H1 (cell line): ENCODE measurements at regions not wholly inside any gene's neighbourhood (a gene's known extent, or its start where the extent isn't known, plus 50 kb on each side); places are given as distances from the start of the nearest gene placed in this dataset.

Experiments used
- BACH1 ChIP-seq: IDR thresholded peaks from 2 replicates; pipeline ENCODE4 v1.6.1; 2012; ENCODE audit warnings: low read length, improper control_type of control experiment
- CHD7 ChIP-seq: fragments of 300-600 bp; sonication (generic); IDR thresholded peaks from 2 replicates; pipeline ENCODE4 v1.7.1; 2012; ENCODE audit warnings: low read length, moderate library complexity, mild to moderate bottlenecking, inconsistent platforms; ENCODE audit not compliant: insufficient replicate concordance
- EZH2 ChIP-seq: fragments of 200-600 bp; sonication (generic); IDR thresholded peaks from 2 replicates; pipeline ENCODE4 v1.7.1; 2012; ENCODE audit warnings: low read depth, mild to moderate bottlenecking, moderate library complexity, low read length, inconsistent platforms; ENCODE audit not compliant: severe bottlenecking
- GTF2F1 ChIP-seq: IDR thresholded peaks from 2 replicates; pipeline ENCODE4 v1.6.1; 2012; ENCODE audit warnings: low read depth, low read length, improper control_type of control experiment, borderline replicate concordance
- HDAC2 ChIP-seq, 2 experiments: fragments of 300-600 bp in 1 of 2; sonication (generic) in 1 of 2; IDR thresholded peaks; 2 replicates each; pipeline ENCODE4 v1.6.1; 2011 to 2012; ENCODE audit warnings: low read depth in 2 of 2, low read length in 2 of 2, mild to moderate bottlenecking in 2 of 2, moderate library complexity in 2 of 2, borderline replicate concordance in 1 of 2, inconsistent platforms in 1 of 2
- JUN ChIP-seq: IDR thresholded peaks from 2 replicates; pipeline ENCODE4 v1.6.1; 2011; ENCODE audit warnings: low read depth, mild to moderate bottlenecking, improper control_type of control experiment, low read length
- NRF1 ChIP-seq: IDR thresholded peaks from 2 replicates; pipeline ENCODE4 v1.6.1; 2011; ENCODE audit warnings: mild to moderate bottlenecking, low read depth, low read length, improper control_type of control experiment
- TEAD4 ChIP-seq: IDR thresholded peaks from 2 replicates; pipeline ENCODE4 v1.6.1; 2012; ENCODE audit warnings: low read depth, low read length, inconsistent platforms, mixed read lengths
- TF ChIP-seq, protein P1 (sequence below): IDR thresholded peaks from 2 replicates; pipeline ENCODE4 v1.6.1; 2012; ENCODE audit warnings: inconsistent platforms

DNA sequence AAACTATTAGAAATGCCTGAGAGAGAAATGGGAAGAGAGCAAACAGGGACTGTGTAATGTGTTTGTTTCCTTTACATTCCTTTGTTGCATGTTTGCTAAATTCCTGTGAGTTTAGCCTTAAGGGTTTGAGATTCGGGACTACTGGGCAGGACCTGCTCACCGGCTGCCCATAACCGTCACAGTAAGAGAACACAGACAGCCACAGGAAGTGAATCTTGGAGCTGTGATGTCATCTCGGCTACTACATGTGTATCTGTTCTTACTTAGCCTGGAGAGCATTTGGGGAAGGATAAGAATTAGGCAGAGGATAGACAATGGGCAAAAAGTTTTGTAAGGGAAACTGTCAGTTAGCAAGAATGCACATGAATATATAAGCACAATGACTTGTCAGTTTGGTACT lies 485.1 kb upstream of the KLF6 start (continued):
- TF ChIP-seq HDAC2 (IDR thresholded peaks at IDR 0.05; ENCODE audit: borderline replicate concordance in 1 of 2, low read depth in 2 of 2, low read length in 2 of 2) (no peak), TEAD4 (no peak), EZH2 (no peak), JUN (no peak), GTF2F1 (no peak), CHD7 (no peak), NRF1 (no peak), BACH1 (no peak)
- TF ChIP-seq, protein P1, sequence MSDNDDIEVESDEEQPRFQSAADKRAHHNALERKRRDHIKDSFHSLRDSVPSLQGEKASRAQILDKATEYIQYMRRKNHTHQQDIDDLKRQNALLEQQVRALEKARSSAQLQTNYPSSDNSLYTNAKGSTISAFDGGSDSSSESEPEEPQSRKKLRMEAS, result no peak
